PC-3 (cell line): ENCODE measurements at regions not wholly inside any gene's neighbourhood (a gene's known extent, or its start where the extent isn't known, plus 50 kb on each side); places are given as distances from the start of the nearest gene placed in this dataset.

Experiments
- ATAC-seq: fragments of 200-7000 bp; cut with Tn5 transposase; 2 replicates; pipeline ENCODE4 v1.9.1; 2020; ENCODE audit warnings: mild to moderate bottlenecking, moderate library complexity
- BruUV-seq: library from RNA; stranded (reverse); fragments of 400-500 nt; replicated peaks from 2 replicates; lab custom pipeline; 2021; lab: Mats Ljungman, UMichigan
- CTCF ChIA-PET: fragments of 300-600 bp; sonication (Branson Sonifier 250); formaldehyde crosslinking; loops from one replicate; lab custom pipeline; 2022; ENCODE audit warnings: antibody characterized with exemption; lab: Charles Lee
- POLR2A ChIA-PET: fragments of 300-600 bp; sonication (Branson Sonifier 250); formaldehyde crosslinking; loops from one replicate; lab custom pipeline; 2022; ENCODE audit warnings: antibody characterized with exemption; ENCODE audit not compliant: unreplicated experiment; lab: Charles Lee
- DNase-seq: peaks from one replicate; pipeline ENCODE4 v3.0.0-alpha.2; 2015
- H2AFZ ChIP-seq: fragments of 300-600 bp; sonication (generic); 2 replicates; pipeline ENCODE4 v1.6.0; 2016; ENCODE audit warnings: antibody characterized with exemption, low read length
- H3F3A ChIP-seq: fragments of 300-600 bp; sonication (generic); one replicate; pipeline ENCODE4 v1.6.0; 2017; ENCODE audit warnings: antibody characterized with exemption, low read length, control low read depth, mild to moderate bottlenecking; ENCODE audit not compliant: unreplicated experiment
- H3K27ac ChIP-seq: fragments of 300-600 bp; sonication (generic); 2 replicates; pipeline ENCODE4 v1.5.1; 2016; ENCODE audit warnings: mild to moderate bottlenecking, low read length
- H3K27me3 ChIP-seq: fragments of 300-600 bp; sonication (generic); 2 replicates; pipeline ENCODE4 v1.6.1; 2016; ENCODE audit warnings: low read length, mixed read lengths
- H3K36me3 ChIP-seq: fragments of 300-600 bp; sonication (generic); 2 replicates; pipeline ENCODE4 v1.6.1; 2016; ENCODE audit warnings: low read depth, mixed run types, low read length, mixed read lengths
- H3K4me1 ChIP-seq: fragments of 300-600 bp; sonication (generic); 2 replicates; pipeline ENCODE4 v1.5.1; 2016; ENCODE audit warnings: low read length; ENCODE audit not compliant: insufficient read depth
- H3K4me2 ChIP-seq: fragments of 300-600 bp; sonication (generic); 2 replicates; pipeline ENCODE4 v1.6.0; 2016; ENCODE audit warnings: low read length
- H3K4me3 ChIP-seq: fragments of 300-600 bp; sonication (generic); 2 replicates; pipeline ENCODE4 v1.5.1; 2016; ENCODE audit warnings: mild to moderate bottlenecking, low read length, mixed read lengths
- H3K79me2 ChIP-seq: fragments of 300-600 bp; sonication (generic); 2 replicates; pipeline ENCODE4 v1.6.1; 2017; ENCODE audit warnings: low read length, mixed read lengths
- H3K9ac ChIP-seq: fragments of 300-600 bp; sonication (generic); 2 replicates; pipeline ENCODE4 v1.6.0; 2016; ENCODE audit warnings: mild to moderate bottlenecking, low read length
- H3K9me2 ChIP-seq: fragments of 300-600 bp; sonication (generic); replicated peaks from 2 replicates; pipeline ENCODE4 v1.6.1; 2016; ENCODE audit warnings: mixed run types, low read length, mixed read lengths
- H3K9me3 ChIP-seq: fragments of 300-600 bp; sonication (generic); 2 replicates; pipeline ENCODE4 v1.6.1; 2016; ENCODE audit warnings: low read length, mixed read lengths
- H4K20me1 ChIP-seq: fragments of 300-600 bp; sonication (generic); 2 replicates; pipeline ENCODE4 v1.6.1; 2016; ENCODE audit warnings: low read length, mixed read lengths
- CTCF ChIP-seq: fragments of 300-600 bp; sonication (generic); conservative IDR thresholded peaks from 2 replicates; pipeline ENCODE4 v1.5.1; 2017; ENCODE audit warnings: antibody characterized with exemption, low read depth, mild to moderate bottlenecking, low read length
- EZH2 ChIP-seq: fragments of 300-600 bp; sonication (generic); IDR thresholded peaks from one replicate; pipeline ENCODE4 v1.6.1; 2017; ENCODE audit warnings: antibody characterized with exemption, mild to moderate bottlenecking, low read length; ENCODE audit not compliant: unreplicated experiment
- EZH2phosphoT487 ChIP-seq: fragments of 300-600 bp; sonication (generic); IDR thresholded peaks from 2 replicates; pipeline ENCODE4 v1.6.1; 2018; ENCODE audit warnings: mild to moderate bottlenecking, antibody characterized with exemption, low read length, borderline replicate concordance
- intact Hi-C: fragments of 100-400 bp; cut with micrococcal nuclease; formaldehyde crosslinking; loops from 2 replicates; pipeline ENCODE4 v1.9.0; 2023

DNA sequence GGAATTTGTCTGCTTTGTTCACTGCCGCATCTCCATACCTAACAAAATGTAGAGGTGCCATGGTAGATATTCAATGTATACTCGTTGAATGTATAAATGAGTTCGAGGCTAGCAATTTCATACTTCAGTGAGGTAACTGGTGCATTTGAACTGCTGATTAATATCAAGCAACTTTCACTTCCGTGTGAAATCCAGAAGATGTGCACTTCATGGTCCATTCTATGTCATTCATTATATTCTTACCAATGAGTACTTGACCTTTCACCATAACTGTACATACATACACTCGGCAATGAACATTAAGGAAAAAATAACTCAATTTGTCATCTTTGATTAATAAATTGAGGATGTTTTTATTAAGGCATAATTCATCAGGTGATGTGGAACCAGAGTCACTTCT is 598.5 kb downstream of the ZNF385D start:
- intact Hi-C loops: loop anchor here (10.0 kb wide), 1 partner anchor 602 kb away; the partner anchor contains the start of gene ZNF385D
- TF ChIP-seq EZH2phosphoT487 (no peak), CTCF (no peak), EZH2 (no peak)
- no peak overlapping the region for H2AFZ ChIP-seq
- no peaks in the 10 kb centered on the region for H3K4me1 ChIP-seq
- BruUV-seq: no TSS peak
- no peak overlapping the region for H3K4me3 ChIP-seq
- ChIA-PET CTCF (no interaction called here), POLR2A (no interaction called here)
- H3K9me2 ChIP-seq: no peaks in the 10 kb centered on the region
- no peaks in the 10 kb centered on the region for H3F3A ChIP-seq
- DNase-seq (no peak), ATAC-seq (no peak)
- H3K9me3 ChIP-seq: no peaks in the 10 kb centered on the region
- no peak overlapping the region for H3K9ac ChIP-seq
- H4K20me1 ChIP-seq: no peaks in the 10 kb centered on the region
- H3K79me2 ChIP-seq: no peaks in the 10 kb centered on the region
- H3K27ac ChIP-seq: no peak overlapping the region
- H3K4me2 ChIP-seq: no peak overlapping the region
- no peaks in the 10 kb centered on the region for H3K27me3 ChIP-seq
- no peaks in the 10 kb centered on the region for H3K36me3 ChIP-seq

DNA sequence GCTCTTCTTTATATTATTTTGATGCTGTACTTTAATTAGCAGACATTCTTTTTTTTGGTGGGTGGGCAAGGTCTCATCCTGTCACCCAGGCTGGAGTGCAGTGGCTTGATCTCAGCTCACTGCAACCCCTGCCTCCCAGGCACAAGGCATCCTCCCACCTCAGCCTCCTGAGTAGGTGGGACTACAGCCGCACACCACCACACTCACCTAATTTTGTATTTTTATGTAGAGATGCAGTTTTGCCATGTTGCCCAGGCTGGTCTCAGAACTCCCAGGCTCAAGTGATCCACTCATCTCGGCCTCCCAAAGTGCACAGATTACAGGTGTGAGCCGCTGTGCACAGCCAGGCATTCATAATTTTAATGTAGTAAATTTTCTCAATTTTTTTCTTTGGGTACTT is 608.1 kb downstream of the ZNF385D start:
- no peak overlapping the region for H3K27ac ChIP-seq
- ChIA-PET CTCF (no interaction called here), POLR2A (no interaction called here)
- H3K36me3 ChIP-seq: no peaks in the 10 kb centered on the region
- TF ChIP-seq EZH2phosphoT487: no peak
- TF ChIP-seq EZH2: no peak
- H3K79me2 ChIP-seq: no peaks in the 10 kb centered on the region
- H3K9me3 ChIP-seq: no peaks in the 10 kb centered on the region
- H2AFZ ChIP-seq: no peak overlapping the region
- no TSS peak for BruUV-seq
- H3K4me1 ChIP-seq: no peaks in the 10 kb centered on the region
- no peaks in the 10 kb centered on the region for H4K20me1 ChIP-seq
- H3K27me3 ChIP-seq: no peaks in the 10 kb centered on the region
- H3K9ac ChIP-seq: no peak overlapping the region
- ATAC-seq: no peak
- H3K9me2 ChIP-seq: no peaks in the 10 kb centered on the region
- H3F3A ChIP-seq: no peaks in the 10 kb centered on the region
- intact Hi-C loops: loop anchor here (10.0 kb wide), 1 partner anchor 342 kb away; no protein-coding TSS in a partner anchor
- no peak overlapping the region for H3K4me2 ChIP-seq
- H3K4me3 ChIP-seq: no peak overlapping the region
- no peak for DNase-seq

DNA sequence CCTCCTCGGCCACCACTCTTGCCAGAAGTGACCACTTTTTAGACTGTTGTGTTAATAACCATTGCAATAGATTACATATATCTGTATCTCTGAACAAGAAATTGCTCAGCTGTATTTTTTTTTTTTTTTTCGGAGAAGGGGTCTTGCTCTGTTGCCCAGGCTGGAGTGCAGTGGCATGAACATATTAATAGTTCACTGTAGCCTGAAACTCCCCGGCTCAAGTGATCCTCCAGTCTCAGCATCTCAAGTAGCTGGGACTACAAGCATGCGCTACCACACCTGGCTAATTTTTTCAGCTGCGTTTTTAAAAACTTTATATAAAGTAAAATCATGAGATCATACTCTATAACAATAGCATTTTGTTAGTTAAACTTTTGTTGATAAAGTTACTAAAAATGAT is 609.0 kb downstream of the ZNF385D start:
- Histone ChIP-seq H2AFZ (no peak overlapping the region), H3K4me2 (no peak overlapping the region), H3K9me3 (no peaks in the 10 kb centered on the region), H3F3A (no peaks in the 10 kb centered on the region), H3K9ac (no peak overlapping the region), H4K20me1 (no peaks in the 10 kb centered on the region), H3K27me3 (no peaks in the 10 kb centered on the region), H3K27ac (no peak overlapping the region), H3K4me3 (no peak overlapping the region), H3K79me2 (no peaks in the 10 kb centered on the region), H3K9me2 (no peaks in the 10 kb centered on the region), H3K4me1 (no peaks in the 10 kb centered on the region), H3K36me3 (no peaks in the 10 kb centered on the region)
- intact Hi-C loops: loop anchor here (10.0 kb wide), 1 partner anchor 343 kb away; no protein-coding TSS in a partner anchor
- BruUV-seq: no TSS peak
- ATAC-seq: no peak
- no peak for DNase-seq
- TF ChIP-seq EZH2 (no peak), CTCF (no peak), EZH2phosphoT487 (no peak)
- POLR2A ChIA-PET: no interaction called here
- CTCF ChIA-PET: no interaction called here
